NCI-H187 treated with DMSO at 0.1 percent for 48 hours (cell line): ENCODE measurements at regions not wholly inside any gene's neighbourhood (a gene's known extent, or its start where the extent isn't known, plus 50 kb on each side); places are given as distances from the start of the nearest gene placed in this dataset.

Experiments
- DNase-seq: peaks from one replicate; lab custom pipeline; 2025; lab: John Stamatoyannopoulos, UW

DNA sequence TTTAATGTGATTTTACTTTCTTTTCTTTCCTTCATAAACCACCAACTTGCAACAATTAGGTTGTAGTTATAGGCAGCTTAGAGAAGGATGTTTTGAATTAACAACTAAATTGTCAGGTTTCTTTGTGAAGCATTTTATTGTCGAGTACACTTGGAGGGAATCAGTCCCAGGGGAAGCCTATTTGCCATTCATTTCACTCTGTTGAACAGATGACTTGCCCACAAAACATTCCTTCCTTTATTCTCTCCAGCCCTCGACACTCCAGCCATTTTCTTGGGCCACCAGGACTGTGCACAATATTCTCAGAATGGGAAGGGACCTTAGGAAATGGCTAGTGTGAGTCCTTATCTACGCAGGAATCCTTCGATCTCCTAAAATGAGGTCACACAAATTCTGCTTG is 620.6 kb downstream of the SOX6 start:
- no peak for DNase-seq

DNA sequence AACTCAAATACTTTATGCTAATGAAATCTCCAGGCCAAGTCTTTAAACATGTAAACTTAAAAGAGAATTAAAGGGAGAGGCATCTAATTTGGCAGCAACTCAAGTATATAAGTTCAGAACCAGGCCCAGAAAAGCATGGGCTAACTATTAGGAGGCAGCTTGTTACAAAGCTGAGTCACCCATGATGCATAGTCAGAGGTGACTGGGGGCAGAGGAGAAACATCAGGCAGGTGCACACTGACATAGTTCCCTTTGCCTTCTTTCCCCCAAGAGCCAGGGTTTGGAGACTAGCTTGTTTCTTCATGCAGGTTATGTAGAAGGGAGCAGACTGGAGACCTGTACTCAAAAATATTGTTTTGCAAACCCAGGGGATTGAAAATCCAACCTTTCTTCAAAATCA is 619.0 kb downstream of the SOX6 start:
- DNase-seq, result no peak

DNA sequence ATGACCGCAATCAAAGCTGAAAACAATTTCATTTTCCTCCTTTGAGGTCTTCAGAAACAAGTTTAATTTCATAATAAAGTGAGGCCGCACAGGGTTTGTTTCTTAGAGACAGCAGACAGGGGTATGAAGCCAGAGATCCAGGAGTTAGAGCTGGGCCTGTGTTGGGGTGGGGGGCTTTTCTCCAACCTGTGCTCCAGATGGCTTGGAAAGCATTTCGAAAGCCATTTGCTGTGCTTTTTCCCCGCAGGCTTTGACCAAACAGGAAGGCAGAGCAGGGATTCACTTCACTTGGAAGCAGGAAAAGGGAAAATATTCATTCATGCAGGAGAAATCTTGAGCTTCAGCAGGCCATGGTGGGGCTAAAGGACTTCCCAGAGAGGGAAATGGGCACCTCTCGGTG is 617.4 kb downstream of the SOX6 start:
- DNase-seq, result no peak

DNA sequence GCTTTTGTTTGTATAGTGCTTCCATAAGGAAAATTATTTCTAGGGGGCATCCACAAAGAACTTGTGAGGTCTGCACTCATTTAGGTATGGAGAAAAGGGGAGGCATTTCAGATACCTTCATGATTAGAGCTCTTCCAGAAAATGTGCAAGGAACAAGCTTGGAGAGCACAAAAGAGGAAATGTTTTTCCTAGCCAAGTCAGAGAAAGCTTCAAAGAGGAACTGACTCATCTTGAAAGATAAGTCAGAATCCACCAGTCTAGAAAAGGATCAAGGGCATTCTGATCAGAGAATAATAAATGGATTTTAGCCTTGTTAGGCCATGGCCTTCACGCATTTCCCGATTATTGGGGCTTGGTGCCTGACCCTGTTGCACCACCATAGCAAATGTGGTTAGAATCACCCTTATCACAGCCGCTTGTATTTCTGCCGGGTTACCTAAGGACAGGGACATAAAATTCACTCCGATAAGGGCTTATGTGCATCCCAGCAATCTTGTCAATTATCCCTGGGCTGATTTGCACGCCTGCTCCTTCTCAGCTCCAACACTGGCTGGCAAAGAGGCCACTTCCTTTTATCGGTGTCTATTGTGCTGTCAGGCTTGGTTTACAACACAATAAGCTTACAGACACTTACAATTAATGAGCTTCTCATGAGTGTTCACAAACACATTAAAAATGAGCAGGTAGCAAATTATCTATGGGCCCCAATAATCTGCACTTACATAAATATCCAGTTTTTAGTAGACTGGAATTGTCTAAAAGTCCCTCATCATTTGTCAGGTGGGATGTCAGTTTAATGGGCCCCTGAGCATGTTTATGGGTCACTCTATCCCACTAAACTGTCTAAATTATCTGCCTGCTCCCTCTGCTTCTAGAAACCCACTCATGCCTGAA is 613.5 kb downstream of the SOX6 start:
- peak; percentile 73 for DNase-seq

- no peak for DNase-seq
These were observed 611.7 kb downstream of the SOX6 start for GRCh38 chr11:15744693-15745092.

DNA sequence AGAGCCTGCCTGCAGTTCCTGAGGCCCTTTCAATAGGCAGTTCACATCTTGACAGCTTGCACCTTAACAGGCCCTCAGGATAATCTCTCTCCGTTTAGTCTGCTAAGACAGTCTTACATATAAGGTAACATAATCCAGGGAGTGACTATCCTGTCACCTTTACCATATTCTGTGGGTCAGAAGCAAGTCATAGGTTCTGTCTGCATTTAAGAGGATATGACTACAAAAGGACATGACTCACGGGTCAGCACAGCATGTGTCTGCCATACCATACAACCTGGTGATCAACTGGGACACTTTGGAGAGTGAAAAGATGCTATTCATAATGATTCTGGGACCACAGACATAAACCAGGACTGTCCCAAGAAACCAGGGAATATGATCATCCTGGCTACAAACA is 611.1 kb downstream of the SOX6 start:
- no peak for DNase-seq

- no peak for DNase-seq
These were observed 608.7 kb downstream of the SOX6 start for GRCh38 chr11:15747671-15748070.

DNA sequence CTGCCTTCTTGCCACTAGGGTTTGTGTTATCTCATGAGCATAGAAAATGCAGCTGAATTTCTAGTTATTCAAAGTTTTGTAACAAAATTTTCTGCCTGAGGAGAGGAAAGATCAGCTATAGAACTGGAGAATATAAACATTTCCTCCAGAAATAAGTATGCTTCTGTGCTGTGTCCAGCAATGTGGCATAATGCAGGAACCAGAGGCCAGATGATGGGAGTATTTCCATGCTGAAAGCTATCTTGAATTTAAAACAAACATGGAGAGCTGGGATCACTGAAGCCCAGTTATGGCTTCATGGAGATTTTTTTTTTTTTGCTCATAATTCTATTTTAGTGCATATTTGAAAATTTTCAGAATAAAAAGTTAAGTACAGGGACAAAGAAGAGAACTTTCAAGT is 608.2 kb downstream of the SOX6 start:
- DNase-seq, result no peak

GRCh38 chr11:15748741-15749140 is 607.6 kb downstream of the SOX6 start:
- DNase-seq, result no peak

DNA sequence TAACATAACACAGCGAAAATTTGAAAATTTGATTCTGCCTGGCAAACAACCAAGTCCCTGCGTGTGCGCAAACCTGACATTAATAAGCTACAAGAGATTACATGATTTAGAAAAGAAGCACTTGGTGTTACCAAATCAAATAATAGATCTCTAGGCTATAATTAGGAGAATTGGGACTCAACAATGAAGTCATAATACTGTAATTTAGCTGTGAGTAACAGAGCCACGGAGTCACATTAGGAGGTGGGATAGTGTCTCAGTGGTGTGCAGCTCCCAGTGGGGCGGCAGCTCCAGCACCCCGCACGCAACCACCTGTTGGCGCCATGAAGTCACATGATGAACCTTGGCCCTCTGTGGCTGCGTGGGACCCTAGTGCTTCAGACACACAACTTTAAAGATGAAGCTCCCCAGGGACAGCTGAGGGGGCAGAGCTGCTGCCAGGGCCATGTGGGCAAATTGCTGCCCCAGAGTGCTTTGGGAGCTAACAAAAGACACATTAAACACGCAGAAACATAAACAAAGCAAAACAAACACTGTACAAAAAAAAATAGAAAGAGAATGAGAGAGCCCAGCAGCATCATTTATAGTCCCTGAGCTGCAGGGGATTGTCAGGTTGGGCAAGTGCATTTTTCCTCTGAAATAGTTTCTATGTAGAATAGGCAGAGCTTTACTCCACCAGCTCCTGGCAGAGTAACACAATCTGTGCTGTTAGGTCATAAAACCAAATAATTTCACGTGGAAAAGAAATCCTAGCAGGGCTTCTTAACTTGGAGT is 605.6 kb downstream of the SOX6 start:
- DNase-seq, result no peak

- DNase-seq, result no peak
These were observed 602.1 kb downstream of the SOX6 start for GRCh38 chr11:15754221-15754620.

- DNase-seq, result no peak
These were observed 599.2 kb downstream of the SOX6 start for GRCh38 chr11:15757048-15757698.

GRCh38 chr11:15758857-15759465 is 597.4 kb downstream of the SOX6 start:
- no peak for DNase-seq

DNA sequence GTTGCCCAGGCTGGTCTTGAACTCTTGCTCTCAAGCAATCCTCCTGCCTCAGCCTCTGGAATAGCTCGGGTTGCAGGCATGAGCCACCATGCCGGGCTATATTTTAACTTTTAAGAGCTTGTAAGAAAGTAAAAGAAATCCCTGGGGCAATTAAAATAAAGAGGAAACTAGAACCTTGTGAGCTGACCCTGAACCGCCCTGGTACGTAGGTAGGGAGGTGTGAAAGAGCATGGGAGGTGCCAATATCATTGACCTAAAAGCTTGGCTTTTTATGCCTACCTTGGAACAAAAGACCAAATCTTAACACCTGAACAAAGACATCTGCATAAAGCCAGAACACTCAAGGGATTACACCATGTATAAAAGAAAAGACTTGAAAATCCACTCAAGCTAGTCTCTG is 595.1 kb downstream of the SOX6 start:
- peak; percentile 63 for DNase-seq

GRCh38 chr11:15764326-15764725 is 592.0 kb downstream of the SOX6 start:
- no peak for DNase-seq

GRCh38 chr11:15764948-15765347 is 591.4 kb downstream of the SOX6 start:
- no peak for DNase-seq

DNA sequence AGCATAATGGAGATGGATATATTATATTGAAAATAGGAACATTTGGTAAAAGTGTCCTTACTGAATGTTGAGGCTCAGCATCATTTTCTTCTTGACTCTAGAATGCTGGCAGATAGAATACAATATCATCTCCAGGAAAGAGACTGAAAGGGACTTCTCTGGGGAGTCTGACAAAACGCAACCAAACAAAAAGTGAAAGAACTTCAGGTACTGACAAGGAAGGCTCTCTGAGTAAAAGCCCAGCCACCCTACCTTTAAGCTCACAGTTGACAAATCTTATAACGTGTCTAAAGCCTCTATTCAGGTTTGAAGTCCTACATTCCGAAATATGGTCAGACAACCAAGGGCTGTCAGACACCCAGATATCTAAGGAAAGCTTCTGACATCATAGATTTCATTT is 590.8 kb downstream of the SOX6 start:
- no peak for DNase-seq

DNA sequence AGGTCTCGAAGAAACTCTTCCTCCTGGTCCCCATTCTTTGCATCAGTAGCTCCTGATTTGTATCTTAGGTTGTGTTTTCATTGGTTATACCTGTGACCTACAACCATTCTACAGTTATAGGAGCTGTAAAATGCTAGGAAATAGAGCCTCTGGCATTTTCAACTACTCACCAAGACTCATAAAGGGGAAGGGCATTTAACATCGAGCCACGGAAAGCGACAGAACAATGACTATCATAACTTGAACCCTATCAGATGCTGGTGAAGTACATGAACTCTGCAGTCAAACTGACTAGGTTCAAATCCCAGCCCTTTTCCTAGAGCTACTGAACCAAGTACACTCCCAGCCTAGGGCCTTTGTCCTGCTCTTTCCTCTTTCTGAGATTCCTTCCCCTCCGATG is 588.0 kb downstream of the SOX6 start:
- DNase-seq, result no peak

GRCh38 chr11:15769203-15769602 is 587.1 kb downstream of the SOX6 start:
- DNase-seq, result no peak

GRCh38 chr11:15770798-15771414 is 585.4 kb downstream of the SOX6 start:
- no peak for DNase-seq

DNA sequence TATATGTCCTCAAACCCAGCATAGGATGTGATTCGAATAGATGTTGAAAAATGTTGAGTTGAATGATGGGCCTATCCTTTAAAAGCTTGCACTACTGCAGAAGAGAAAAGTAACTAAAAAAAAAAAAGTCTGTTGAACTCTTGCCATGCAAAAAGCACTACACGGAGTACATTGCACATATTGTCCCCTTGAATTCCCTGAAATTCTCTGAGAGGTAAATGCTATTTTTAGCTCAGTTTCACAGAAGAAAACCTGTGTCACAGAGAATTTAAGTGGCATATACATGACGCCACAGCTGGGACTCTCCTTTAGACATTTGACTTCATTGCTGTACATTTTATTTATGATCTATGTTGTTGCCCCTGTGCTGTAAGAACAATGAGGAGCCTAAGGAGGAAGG is 583.8 kb downstream of the SOX6 start:
- no peak for DNase-seq

DNA sequence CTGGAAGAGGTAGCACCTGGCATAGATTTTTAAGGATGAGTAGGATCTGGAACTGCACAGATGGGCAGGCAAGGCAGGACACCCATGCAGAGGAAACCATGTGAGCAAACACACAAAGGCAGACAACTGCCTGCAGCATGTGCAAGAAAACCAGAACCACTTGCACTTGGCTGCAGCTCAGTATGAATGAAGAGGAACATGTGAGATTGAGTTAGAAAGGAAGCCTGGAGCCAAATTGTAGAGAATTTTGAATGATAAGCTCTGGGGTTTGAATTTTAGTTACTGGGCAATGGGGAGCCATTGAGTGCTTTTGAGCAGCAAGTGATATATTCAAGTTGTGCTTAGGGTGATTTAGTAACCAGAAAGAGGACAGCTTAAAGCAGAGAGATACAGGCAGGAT is 583.4 kb downstream of the SOX6 start:
- no peak for DNase-seq
